ENCODE measurements at regions not wholly inside any gene's neighbourhood (a gene's known extent, or its start where the extent isn't known, plus 50 kb on each side); places are given as distances from the start of the nearest gene placed in this dataset.

GRCh38 chr13:62633448-62633847, 1217.8 kb upstream of the PCDH20 start:
- TF ChIP-seq CTCF (IDR thresholded peaks at IDR 0.05) (no peak), POLR2A (IDR thresholded peaks at IDR 0.05) (no peak)
